ENCODE measurements at regions not wholly inside any gene's neighbourhood (a gene's known extent, or its start where the extent isn't known, plus 50 kb on each side); places are given as distances from the start of the nearest gene placed in this dataset.

DNA sequence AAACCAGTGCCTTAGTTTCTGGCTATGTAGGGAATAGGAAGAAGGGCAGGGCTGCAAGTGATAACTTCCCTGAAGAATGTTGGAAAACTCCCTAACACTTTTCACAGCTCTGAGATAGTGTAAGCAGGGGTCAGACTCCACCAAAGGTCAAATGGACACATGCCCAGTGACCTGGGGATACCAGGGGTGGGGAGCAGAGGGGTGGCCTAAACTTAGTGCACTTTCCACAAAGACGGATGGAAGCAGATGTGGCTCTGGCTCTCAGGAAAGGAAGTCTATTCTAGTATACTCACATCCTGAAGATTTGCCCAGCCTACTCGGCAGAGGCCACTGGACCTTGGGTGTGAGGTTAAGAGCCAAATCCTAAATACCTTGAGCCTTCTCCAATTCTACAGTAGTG lies 285.8 kb downstream of the NUAK1 start:
- Histone ChIP-seq H3K9me3 (ENCODE audit: control insufficient read depth, insufficient read depth, low read length) (no peaks in the 10 kb centered on the region), H3K4me3 (ENCODE audit: low read length) (no peak overlapping the region), H3K27me3 (ENCODE audit: control insufficient read depth, insufficient read depth, low read length) (no peaks in the 10 kb centered on the region), H3K27ac (ENCODE audit: low read length) (no peak overlapping the region), H3K4me1 (ENCODE audit: control insufficient read depth, insufficient read depth, low read length) (no peaks in the 10 kb centered on the region), H3K36me3 (ENCODE audit: control insufficient read depth, insufficient read depth, low read length) (no peaks in the 10 kb centered on the region)
- peaks cover 5 to 12% of the 10 kb centered on the region in 2 donors for H3K27me3 Mint-ChIP-seq (ENCODE audit: low read depth in 2 of 2)
- intact Hi-C loops (cut with micrococcal nuclease), result no loop called here
- H3K27ac Mint-ChIP-seq, result no peak overlapping the region
- ATAC-seq (no peak), DNase-seq (no peak)
- H3K9me3 Mint-ChIP-seq, result peaks cover 0 to 6% of the 10 kb centered on the region in 2 donors
- no peaks in the 10 kb centered on the region for H3K4me1 Mint-ChIP-seq
- H3K36me3 Mint-ChIP-seq, result no peaks in the 10 kb centered on the region
- TF ChIP-seq, protein P1, sequence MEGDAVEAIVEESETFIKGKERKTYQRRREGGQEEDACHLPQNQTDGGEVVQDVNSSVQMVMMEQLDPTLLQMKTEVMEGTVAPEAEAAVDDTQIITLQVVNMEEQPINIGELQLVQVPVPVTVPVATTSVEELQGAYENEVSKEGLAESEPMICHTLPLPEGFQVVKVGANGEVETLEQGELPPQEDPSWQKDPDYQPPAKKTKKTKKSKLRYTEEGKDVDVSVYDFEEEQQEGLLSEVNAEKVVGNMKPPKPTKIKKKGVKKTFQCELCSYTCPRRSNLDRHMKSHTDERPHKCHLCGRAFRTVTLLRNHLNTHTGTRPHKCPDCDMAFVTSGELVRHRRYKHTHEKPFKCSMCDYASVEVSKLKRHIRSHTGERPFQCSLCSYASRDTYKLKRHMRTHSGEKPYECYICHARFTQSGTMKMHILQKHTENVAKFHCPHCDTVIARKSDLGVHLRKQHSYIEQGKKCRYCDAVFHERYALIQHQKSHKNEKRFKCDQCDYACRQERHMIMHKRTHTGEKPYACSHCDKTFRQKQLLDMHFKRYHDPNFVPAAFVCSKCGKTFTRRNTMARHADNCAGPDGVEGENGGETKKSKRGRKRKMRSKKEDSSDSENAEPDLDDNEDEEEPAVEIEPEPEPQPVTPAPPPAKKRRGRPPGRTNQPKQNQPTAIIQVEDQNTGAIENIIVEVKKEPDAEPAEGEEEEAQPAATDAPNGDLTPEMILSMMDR (IDR thresholded peaks at IDR 0.05), result no peak
- 80% methylated on average over 1 of the region's 2 CpGs for WGBS (ENCODE audit: insufficient coverage)
- no peak overlapping the region for H3K4me3 Mint-ChIP-seq

DNA sequence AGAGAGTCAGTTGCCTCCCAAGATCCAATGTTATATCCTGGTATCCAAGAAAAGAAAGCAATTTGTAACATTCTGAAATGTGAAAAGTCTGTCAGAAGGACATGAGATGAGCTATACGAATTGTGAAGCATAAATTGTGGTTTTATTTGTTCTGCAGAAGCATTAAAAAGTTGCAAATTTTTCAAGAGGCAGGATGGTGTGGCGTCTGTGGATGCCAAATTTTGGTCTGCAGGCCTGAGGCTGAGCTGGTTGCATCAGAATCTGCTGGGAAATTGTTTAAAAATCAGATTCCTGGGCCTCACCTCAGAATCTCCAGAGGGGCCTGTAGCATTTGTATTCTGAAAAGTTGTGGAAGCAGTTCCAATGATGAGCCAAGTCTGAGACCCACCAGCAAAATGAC lies 284.7 kb downstream of the NUAK1 start:
- no peaks in the 10 kb centered on the region for H3K4me1 ChIP-seq (ENCODE audit: control insufficient read depth, insufficient read depth, low read length)
- no peaks in the 10 kb centered on the region for H3K9me3 ChIP-seq (ENCODE audit: control insufficient read depth, insufficient read depth, low read length)
- Mint-ChIP-seq H3K27ac (no peak overlapping the region), H3K4me1 (no peaks in the 10 kb centered on the region), H3K27me3 (ENCODE audit: low read depth in 2 of 2) (peaks cover 5 to 12% of the 10 kb centered on the region in 2 donors), H3K9me3 (peaks cover 0 to 6% of the 10 kb centered on the region in 2 donors), H3K36me3 (no peaks in the 10 kb centered on the region), H3K4me3 (no peak overlapping the region)
- H3K27ac ChIP-seq (ENCODE audit: low read length), result no peak overlapping the region
- H3K4me3 ChIP-seq (ENCODE audit: low read length), result no peak overlapping the region
- H3K36me3 ChIP-seq (ENCODE audit: control insufficient read depth, insufficient read depth, low read length), result no peaks in the 10 kb centered on the region
- intact Hi-C loops (cut with micrococcal nuclease), result no loop called here
- no peak for DNase-seq
- WGBS (ENCODE audit: insufficient coverage), result 65% methylated on average over 2 of the region's 2 CpGs
- no peaks in the 10 kb centered on the region for H3K27me3 ChIP-seq (ENCODE audit: control insufficient read depth, insufficient read depth, low read length)
- TF ChIP-seq, protein P1 (IDR thresholded peaks at IDR 0.05), result no peak
- ATAC-seq, result no peak

DNA sequence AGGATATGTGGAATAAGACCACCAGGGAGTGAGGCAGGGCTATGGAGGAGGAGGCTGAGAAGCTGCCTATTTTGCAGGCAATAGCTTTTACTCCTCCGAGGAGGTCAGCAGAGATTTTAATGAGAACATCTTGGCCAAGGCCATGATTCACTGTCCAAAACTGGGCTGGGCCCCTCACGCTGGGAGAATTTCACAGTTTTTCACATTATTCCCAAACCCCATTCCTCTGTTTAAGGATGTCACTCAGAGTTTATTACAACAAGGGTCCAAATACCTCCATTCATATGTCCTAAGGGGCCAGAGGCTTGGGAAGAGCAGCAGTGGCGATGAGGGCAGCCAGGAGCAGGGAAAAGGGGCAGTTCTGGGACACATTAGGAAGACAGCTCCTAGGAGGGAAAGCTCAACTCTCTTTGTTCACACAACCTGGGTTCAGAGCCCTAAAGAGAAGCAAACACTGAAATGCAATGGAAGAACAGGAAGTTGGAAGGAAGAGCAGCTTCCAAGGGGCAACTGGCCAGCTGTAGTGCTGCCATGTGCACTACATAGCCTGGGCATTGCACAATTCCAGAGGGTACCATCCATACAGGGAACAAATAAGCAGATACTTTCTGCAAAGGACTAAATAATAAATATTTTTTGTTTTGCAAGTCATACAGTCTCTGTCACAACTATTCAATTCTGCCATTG lies 283.2 kb downstream of the NUAK1 start:
- H3K36me3 ChIP-seq (ENCODE audit: control insufficient read depth, insufficient read depth, low read length), result no peaks in the 10 kb centered on the region
- Mint-ChIP-seq H3K27me3 (ENCODE audit: low read depth in 2 of 2) (peaks cover 5 to 14% of the 10 kb centered on the region in 2 donors), H3K27ac (no peak overlapping the region), H3K9me3 (peaks cover 0 to 4% of the 10 kb centered on the region in 2 donors), H3K4me3 (no peak overlapping the region), H3K4me1 (no peaks in the 10 kb centered on the region), H3K36me3 (no peaks in the 10 kb centered on the region)
- no peaks in the 10 kb centered on the region for H3K4me1 ChIP-seq (ENCODE audit: control insufficient read depth, insufficient read depth, low read length)
- 77% methylated on average over 3 of the region's 3 CpGs for WGBS (ENCODE audit: insufficient coverage)
- no peaks in the 10 kb centered on the region for H3K9me3 ChIP-seq (ENCODE audit: control insufficient read depth, insufficient read depth, low read length)
- no peak overlapping the region for H3K4me3 ChIP-seq (ENCODE audit: low read length)
- no peak overlapping the region for H3K27ac ChIP-seq (ENCODE audit: low read length)
- TF ChIP-seq, protein P1 (IDR thresholded peaks at IDR 0.05), result no peak
- ATAC-seq, result no peak
- H3K27me3 ChIP-seq (ENCODE audit: control insufficient read depth, insufficient read depth, low read length), result no peaks in the 10 kb centered on the region
- intact Hi-C loops (cut with micrococcal nuclease), result no loop called here
- DNase-seq, result no peak

DNA sequence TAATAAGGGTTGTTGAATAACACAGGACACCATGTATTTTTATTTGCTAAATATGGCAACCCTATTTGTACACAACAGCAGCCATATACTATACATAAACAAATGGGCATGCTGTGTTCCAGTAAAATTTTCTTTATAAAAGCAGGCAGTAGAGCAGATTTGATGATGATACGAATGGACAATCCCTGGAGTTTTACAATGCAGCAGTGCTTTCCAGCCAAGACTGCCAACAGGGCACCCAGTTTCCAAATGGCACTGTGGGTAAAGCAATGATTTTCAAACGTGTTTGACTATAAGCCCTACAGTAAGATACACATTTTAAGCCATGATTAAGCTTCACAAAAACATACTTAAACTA lies 282.7 kb downstream of the NUAK1 start:
- no peaks in the 10 kb centered on the region for H3K36me3 ChIP-seq (ENCODE audit: control insufficient read depth, insufficient read depth, low read length)
- H3K9me3 ChIP-seq (ENCODE audit: control insufficient read depth, insufficient read depth, low read length), result no peaks in the 10 kb centered on the region
- Mint-ChIP-seq H3K9me3 (peaks cover 0 to 4% of the 10 kb centered on the region in 2 donors), H3K27me3 (ENCODE audit: low read depth in 2 of 2) (peaks cover 5 to 10% of the 10 kb centered on the region in 2 donors), H3K27ac (no peak overlapping the region), H3K4me1 (no peaks in the 10 kb centered on the region), H3K4me3 (no peak overlapping the region), H3K36me3 (no peaks in the 10 kb centered on the region)
- no peak overlapping the region for H3K4me3 ChIP-seq (ENCODE audit: low read length)
- TF ChIP-seq, protein P1 (IDR thresholded peaks at IDR 0.05), result no peak
- intact Hi-C loops (cut with micrococcal nuclease), result no loop called here
- H3K4me1 ChIP-seq (ENCODE audit: control insufficient read depth, insufficient read depth, low read length), result no peaks in the 10 kb centered on the region
- H3K27me3 ChIP-seq (ENCODE audit: control insufficient read depth, insufficient read depth, low read length), result no peaks in the 10 kb centered on the region
- ATAC-seq (no peak), DNase-seq (no peak)
- 49% methylated on average over 2 of the region's 2 CpGs for WGBS (ENCODE audit: insufficient coverage)
- no peak overlapping the region for H3K27ac ChIP-seq (ENCODE audit: low read length)

All from natural killer cell (primary cell).